ENCODE measurements at regions not wholly inside any gene's neighbourhood (a gene's known extent, or its start where the extent isn't known, plus 50 kb on each side); places are given as distances from the start of the nearest gene placed in this dataset.

GRCh38 chr16:9169094-9169493, 77.7 kb downstream of the HAPSTR1 start:
- DNase-seq (ENCODE audit: low read depth) = no peak
- TF ChIP-seq, protein P1, sequence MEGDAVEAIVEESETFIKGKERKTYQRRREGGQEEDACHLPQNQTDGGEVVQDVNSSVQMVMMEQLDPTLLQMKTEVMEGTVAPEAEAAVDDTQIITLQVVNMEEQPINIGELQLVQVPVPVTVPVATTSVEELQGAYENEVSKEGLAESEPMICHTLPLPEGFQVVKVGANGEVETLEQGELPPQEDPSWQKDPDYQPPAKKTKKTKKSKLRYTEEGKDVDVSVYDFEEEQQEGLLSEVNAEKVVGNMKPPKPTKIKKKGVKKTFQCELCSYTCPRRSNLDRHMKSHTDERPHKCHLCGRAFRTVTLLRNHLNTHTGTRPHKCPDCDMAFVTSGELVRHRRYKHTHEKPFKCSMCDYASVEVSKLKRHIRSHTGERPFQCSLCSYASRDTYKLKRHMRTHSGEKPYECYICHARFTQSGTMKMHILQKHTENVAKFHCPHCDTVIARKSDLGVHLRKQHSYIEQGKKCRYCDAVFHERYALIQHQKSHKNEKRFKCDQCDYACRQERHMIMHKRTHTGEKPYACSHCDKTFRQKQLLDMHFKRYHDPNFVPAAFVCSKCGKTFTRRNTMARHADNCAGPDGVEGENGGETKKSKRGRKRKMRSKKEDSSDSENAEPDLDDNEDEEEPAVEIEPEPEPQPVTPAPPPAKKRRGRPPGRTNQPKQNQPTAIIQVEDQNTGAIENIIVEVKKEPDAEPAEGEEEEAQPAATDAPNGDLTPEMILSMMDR (IDR thresholded peaks at IDR 0.05; ENCODE audit: low read depth, low read length, missing control alignments) = no peak
- H3K4me3 ChIP-seq (ENCODE audit: low read depth, low read length) = no peak overlapping the region

DNA sequence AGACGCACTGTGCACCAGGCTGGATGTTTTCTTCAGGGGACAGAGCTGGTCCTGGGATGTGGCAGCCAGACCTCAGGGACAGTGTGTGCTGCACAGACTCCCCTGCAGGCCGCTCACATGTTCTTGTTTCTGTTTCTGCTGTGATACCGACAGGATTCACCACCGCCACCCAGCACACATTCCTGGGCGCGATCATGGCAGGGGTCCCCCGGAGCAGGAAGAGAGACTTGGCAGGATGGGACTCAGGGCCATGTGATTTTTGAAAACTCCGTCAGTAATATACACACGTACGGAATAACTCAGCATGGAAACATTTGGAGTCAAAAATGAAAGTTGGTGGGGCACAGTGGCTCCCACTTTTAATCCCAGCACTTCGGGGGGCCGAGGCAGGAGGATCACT, 79.0 kb downstream of the HAPSTR1 start:
- H3K4me3 ChIP-seq (ENCODE audit: low read depth, low read length) = no peak overlapping the region
- no peak for DNase-seq (ENCODE audit: low read depth)
- TF ChIP-seq, protein P1 (IDR thresholded peaks at IDR 0.05; ENCODE audit: low read depth, low read length, missing control alignments) = no peak

DNA sequence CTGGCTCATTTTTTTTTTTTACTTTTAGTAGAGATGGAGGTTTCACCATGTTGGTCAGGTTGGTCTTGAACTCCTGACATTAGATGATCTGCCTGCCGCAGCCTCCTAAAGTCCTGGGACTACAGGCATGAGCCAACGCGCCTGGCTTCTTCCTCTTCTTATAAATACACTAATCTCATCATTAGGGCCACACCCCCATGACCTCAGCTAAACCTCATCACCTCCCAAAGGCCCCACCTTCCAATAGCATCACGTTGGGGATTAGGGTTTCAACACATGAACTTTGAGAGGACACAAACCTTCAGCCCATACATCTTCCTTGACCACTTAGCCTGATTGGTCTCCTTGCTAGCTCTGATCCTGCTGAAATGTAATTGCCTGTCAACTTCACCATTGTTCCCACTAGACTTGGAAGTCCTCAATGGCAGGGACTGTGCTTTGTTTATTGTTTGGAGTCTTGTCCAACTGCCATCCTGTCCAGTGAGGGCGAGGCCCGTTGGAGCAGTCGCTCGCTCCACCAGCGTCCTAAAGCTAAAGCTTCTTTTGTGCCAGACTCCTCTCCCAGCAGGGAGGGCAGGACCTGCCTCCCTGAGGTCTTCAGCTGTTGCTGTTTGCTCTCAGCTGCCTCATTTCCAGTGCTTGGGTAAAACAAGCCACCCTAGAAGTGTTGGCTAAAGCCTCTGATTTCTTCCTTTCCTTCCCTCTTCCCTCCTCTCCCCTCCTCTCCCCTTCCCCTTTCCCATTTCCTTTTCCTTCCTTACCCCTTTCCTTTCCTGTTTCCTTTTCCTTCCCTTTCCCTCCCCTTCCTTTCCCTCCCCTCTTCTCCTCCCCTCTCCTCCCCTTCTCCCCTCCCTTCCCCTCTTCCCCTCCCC, 85.3 kb downstream of the HAPSTR1 start:
- H3K4me3 ChIP-seq (ENCODE audit: low read depth, low read length) = no peak overlapping the region
- no peak for DNase-seq (ENCODE audit: low read depth)
- TF ChIP-seq, protein P1 (IDR thresholded peaks at IDR 0.05; ENCODE audit: low read depth, low read length, missing control alignments) = no peak

DNA sequence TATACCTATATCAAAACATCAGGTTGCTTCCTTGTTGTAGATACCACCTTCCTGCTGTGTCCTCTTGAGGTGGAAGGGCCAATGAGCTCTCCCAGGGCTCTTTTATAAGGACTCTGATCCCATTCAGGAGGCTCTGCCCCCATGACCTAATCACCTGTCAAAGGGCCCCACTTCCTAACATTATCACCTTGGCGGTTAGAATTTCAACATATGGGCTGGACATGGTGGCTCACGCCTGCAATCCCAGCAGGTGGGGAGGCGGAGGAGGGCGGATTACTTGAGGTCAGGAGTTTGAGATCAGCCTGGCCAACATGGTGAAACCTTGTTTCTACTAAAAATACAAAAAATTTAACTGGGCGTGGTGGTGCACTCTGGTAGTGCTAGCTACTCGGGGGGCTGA, 86.4 kb downstream of the HAPSTR1 start:
- no peak overlapping the region for H3K4me3 ChIP-seq (ENCODE audit: low read depth, low read length)
- TF ChIP-seq, protein P1 (IDR thresholded peaks at IDR 0.05; ENCODE audit: low read depth, low read length, missing control alignments) = no peak
- no peak for DNase-seq (ENCODE audit: low read depth)

GRCh38 chr16:9183682-9184353, 92.4 kb downstream of the HAPSTR1 start:
- no peak for DNase-seq (ENCODE audit: low read depth)
- TF ChIP-seq, protein P1 (IDR thresholded peaks at IDR 0.05; ENCODE audit: low read depth, low read length, missing control alignments) = no peak
- no peak overlapping the region for H3K4me3 ChIP-seq (ENCODE audit: low read depth, low read length)

DNA sequence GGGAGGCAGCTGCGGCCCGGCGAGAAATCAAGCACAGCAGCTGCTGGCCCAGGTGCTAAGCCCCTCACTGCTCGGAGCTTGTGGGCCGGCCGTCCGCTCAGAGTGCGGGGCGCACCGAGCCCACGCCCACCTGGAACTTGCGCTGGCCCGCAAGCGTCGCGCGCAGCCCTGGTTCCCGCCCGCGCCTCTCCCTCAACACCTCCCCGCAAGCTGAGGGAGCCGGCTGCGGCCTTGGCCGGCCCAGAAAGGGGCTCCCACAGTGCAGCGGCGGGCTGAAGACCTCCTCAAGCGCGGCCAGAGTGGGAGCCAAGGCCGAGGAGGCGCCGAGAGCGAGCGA, 92.9 kb downstream of the HAPSTR1 start:
- TF ChIP-seq, protein P1 (IDR thresholded peaks at IDR 0.05; ENCODE audit: low read depth, low read length, missing control alignments) = no peak
- no peak overlapping the region for H3K4me3 ChIP-seq (ENCODE audit: low read depth, low read length)
- no peak for DNase-seq (ENCODE audit: low read depth)

All from GM12864 (cell line).